GM21367 (cell line): ENCODE measurements at regions not wholly inside any gene's neighbourhood (a gene's known extent, or its start where the extent isn't known, plus 50 kb on each side); places are given as distances from the start of the nearest gene placed in this dataset.
A peak's percentile ranks its signal among the peaks of the same experiment; 100 is the strongest.
"Not testable (repeated sequence)": the region's sequence is repeated elsewhere in the genome, so short reads cannot be mapped to it uniquely, and the experiment has no call there.

Experiments used
- ATAC-seq: cut with Tn5 transposase; IDR thresholded peaks from one replicate; pipeline ENCODE4 v1.9.1; 2021; ENCODE audit not compliant: unreplicated experiment

GRCh38 chr11:81602508-81602907 is 1131.2 kb downstream of the FAM181B start:
- no peak for ATAC-seq

DNA sequence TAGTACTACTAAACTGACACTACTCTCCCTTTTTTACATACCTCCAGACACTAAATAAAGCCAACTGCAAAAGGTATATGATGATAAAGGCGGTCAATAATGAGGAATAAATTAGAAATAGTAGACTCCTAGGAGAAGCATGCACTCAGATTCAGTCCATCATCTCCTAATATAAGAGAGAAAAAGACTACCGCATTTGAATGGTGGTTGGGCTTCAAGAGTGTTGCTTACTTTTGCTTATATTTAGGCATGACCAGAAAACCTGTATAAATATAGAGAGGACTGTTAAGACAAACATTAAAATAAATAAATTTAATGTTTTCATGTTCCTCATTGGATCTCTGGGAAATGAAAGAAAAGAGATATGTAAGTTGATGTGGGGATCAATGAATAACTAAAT is 1137.0 kb downstream of the FAM181B start:
- no peak for ATAC-seq

DNA sequence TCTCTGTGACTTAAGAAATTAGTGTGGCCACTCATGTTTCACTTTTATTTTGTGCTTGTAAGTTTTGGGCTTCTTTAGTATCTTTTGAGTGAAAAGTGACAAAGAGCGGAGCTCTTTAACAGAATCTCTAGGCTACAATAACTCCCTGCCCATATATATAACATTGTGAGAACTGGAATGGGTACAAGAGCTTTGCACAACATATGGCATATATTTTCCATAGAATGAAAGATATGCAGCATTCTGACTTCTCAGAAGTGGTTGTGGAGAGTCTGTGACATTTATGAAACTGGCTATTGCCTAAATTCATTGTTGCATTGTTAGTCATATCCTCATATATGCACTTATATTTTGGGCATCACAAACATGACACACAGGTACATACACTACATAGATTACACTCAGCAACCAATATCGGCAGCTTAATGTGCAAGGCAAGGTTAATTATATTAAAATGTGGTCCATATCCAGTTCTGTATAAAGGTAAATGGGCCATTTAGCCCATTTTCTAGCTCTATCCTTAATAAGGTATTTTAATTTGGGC is 1148.2 kb downstream of the FAM181B start:
- no peak for ATAC-seq

DNA sequence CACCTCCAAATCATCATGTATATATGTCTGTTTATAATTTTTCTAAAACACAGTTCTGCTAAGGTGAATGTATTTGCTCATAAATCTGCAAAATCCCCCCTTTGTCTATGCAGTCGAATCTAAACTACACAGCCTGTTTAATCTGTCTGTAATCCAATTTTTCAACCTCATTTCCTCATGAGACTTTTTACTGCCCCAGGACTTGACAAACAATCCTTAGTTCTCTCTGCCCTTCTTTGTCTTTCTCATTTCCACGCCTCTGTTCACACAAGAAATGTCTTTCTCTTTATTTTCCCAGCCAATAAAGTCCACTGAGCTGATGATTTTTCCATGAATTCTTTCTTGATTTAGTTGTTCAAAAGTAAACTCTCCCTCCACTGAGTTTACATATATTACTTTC is 1154.3 kb downstream of the FAM181B start:
- no peak for ATAC-seq

DNA sequence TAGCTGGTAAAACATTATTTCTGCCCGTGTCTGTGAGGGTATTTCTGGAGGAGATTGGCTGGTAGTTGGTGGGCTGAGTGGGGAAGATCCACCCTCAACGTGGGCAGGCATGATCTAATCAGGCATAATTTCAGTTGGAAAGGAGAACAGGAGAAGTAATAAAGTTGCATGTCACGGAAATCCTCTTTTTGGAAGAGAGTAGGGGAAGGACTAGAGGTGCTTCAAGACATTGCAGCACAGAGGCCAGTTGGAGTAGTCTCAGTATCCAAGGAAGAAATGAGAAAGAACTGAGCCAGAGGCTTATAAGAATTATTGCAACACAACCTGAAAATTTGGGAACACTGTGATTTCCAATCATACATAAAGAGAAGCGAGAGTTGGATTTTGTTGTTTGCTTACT is 1155.1 kb downstream of the FAM181B start:
- no peak for ATAC-seq

- no peak for ATAC-seq
These were observed 1159.4 kb downstream of the FAM181B start for GRCh38 chr11:81574301-81574700.

DNA sequence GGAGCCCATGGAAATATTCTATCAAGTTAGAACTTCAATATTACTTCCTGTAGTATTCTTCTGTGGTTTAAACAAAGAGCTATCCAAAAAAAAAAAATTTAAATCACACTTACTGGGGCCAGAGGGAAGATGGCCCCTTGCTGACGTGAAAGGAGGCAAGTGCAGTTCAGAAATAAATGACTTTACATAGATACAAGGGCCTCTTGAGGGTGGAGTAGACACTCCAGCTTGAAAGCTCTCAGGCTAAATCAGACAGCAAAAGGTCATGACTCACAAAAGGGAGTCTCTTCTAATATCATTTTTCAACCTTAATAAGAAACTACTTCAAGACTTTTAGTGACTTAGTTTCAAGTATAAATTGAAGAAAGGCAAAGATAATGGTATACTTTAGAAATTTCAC is 1160.3 kb downstream of the FAM181B start:
- ATAC-seq, result no peak

DNA sequence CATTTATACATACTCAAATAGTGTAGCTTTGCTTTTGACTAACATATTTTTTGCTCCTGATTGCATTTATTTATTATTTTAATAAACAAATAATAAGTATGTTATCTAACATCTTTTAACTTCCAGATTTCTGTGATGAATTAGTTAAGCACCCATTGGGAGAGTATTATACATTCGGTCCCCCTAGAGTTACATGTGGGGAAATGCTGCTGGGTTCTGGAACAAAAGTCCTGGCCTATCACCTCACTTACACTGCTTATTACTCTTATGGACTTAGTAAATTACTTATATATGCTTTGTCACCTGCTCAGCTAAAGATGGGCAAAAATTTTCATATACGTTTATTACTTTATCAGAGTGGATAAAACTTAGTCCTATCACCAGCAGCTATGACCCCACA is 1163.0 kb downstream of the FAM181B start:
- no peak for ATAC-seq

DNA sequence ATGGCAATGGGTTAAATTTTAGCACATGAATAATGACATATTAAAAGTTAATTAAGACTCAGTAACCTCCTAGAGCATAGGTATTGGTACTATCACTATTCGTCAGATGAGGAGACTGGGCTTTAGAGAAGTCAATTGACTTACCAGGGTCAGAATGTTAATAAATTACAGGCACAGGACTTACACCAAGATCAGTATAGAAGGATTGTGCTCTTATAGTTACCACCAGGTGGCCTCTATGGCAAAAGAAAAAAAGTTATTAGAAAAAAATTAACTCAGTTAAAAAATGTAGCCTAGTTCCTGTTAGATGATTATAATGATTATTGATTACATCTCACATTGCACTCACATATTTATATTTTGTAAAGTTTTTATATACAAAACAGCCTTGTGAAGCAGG is 1163.7 kb downstream of the FAM181B start:
- no peak for ATAC-seq

DNA sequence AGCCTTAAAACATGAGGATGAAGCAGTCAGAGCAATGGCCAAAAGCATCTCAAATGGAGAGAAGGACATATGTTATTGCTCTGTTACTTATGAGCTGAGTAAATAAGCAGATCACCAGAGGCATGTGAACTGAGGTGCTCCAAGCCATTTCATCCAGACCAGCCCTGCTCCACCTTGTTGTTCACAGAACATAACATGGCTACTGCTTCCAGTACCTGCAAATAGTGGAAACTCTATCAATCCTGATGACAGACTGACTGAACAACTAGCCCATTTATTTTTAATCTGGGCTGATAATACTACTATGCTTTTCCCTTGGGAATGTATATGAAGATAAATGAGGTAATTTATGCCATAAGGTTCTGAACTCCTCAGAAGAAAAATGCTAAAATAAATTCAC is 1164.7 kb downstream of the FAM181B start:
- no peak for ATAC-seq

DNA sequence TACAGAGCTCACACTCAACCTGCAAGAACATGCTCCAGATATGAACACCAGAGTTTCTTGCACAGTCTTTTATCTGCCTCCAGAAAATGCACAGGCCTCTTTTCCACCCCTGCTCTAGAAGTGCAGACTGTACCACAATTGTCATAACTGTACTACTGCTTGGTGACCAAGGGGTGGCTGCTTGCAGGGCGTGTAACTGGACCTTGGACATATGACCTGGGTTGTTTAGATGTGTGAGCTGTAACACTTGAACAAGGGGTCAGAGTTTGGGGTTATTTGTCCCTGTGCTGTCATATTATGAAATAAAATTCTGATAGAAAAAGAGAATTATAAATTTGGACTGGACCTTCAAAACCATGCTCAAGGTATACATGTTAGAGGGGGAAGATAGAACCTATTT is 1185.5 kb downstream of the FAM181B start:
- ATAC-seq, result no peak

DNA sequence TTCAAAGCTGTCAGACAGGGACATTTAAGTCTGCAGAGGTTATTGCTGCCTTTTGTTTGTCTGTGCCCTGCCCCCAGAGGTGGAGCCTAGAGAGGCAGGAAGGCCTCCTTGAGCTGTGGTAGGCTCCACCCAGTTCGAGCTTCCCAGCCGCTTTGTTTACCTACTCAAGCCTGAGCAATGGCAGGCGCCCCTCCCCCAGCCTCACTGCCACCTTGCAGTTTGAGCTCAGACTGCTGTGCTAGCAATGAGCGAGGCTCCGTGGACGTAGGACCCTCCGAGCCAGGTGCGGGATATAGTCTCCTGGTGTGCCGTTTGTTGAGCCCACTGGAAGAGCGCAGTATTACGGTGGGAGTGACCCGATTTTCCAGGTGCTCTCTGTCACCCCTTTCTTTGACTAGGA is 1193.9 kb downstream of the FAM181B start:
- not testable (repeated sequence) for ATAC-seq

DNA sequence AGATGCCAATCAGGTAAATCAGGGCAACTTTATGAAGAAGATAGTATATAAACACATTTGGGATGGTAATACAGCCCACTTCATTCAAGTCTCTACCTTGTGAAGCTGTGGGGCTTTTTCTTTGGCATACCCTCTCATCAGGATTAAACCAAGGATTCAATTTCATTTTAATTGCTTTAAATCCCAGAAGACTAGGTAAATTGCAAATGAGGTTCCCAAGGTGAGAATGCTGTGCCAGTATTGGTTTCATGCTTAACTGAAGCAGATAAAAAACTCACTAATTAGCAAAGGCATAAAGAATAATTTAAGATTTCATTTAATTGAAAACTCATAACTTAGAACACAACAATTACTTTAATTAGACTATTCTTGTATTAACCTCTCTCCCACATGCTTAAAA is 1218.1 kb downstream of the FAM181B start:
- no peak for ATAC-seq

DNA sequence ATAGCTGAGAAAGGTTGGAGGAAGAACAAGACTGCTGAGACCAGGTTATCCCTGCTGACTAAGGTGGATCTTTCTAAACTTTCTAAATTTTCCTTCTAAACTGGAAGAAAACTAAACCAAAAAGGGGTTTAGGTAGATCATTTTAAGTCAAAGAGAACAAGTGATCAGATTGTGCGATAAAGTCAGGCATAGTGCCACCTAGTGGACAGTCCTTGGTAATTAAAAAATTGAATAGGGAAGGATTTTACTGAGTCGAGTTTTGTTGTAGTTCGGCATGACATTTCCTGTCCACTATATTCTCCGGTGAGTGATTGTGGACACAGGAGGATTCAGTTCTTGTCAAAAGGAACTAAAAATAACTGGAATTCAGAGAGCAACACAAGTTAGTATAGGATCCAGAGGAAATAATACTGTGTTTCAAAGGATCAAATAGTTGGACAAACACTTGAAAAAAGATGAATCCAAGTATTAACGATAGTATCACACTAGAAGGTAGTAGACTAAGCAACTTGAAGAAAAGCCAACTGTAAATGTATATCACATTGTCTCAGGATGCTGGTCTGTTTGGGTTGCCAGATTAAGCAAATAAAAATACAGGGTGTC is 1236.4 kb downstream of the FAM181B start:
- peak; percentile 86 for ATAC-seq

DNA sequence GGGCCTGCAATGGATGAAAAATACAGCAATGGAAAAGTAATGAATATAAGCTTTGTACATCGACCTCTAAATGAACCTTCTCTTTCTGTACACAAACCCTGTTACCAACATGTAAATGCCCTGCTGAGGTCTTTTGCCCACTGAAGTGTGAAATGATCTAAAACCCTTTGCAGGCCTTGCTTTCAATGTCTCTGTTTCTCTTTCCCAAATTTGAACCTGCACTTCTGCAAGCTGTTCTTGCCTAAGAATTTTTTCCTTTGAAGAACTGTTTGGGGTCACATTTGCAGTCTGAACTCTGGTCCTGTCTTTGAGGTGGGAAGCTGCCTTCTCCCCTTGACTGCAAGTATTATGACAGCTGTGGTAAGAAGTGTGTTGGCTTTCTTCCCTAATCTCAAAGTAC is 1237.1 kb downstream of the FAM181B start:
- no peak for ATAC-seq

DNA sequence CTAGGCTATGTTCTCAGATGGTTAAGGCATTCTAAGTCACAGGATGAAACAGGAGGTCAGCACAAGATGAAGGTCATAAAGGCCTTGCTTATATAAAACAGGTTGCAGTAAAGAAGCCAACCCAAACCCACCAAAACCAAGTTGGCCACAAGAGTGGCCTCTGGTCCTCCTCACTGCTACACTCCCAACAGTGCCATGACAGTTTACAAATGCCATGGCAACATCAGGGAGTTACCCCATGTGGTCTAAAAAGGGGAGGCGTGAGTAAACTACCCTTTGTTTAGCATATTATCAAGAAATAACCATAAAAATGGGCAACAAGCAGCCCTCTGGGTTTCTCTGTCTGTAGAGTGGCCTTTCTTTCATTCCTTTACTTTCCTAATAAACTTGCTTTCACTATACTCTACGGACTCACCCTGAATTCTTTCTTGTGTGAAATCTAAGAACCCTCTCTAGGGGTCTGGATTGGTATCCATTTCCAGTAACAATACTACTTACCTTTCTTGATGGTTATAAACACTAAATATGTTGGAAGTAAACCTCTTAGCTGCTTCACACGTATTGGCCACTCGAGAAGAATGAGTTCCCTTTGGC is 1237.9 kb downstream of the FAM181B start:
- no peak for ATAC-seq

DNA sequence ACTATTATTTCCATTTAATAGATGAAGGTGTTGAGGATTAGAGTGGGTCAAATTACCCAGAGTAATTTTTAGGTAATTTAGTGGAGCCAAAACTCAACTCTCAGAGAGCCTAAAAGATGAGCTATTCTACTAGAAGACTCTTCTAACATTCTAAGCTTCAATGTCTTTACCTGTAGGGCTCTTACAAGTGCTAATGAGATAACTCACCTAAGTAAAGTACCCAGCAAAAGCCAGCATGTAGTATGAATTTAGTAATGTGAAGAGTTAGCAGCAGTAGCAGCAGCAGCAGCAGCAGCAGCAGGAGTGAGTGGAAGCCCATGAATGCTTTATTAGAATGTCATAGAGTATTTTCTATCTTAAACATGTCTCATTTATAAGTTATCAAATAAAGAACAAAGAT is 1239.2 kb downstream of the FAM181B start:
- no peak for ATAC-seq

DNA sequence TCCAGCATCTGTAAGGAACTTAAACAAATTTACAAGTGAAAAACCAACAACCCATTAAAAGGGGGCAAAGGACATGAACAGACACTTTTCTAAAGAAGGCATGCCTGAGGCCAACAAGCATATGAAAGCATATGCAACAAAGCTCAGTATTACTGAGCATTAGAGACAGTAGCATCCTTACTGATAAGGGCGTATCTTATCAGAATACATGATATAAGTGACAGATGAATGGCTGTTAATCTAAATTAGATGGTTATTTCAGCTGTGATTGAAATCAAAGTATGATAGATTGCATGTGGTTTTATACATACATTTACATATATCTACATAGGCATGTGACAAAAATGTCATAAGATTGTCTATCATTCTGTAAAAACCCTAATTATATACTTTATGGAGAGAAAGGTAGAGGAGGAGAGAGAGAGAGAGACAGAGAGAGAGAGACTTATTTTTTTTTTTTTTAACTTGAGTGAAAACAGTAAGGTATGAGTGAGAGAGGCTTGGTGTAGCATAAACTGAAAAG is 1240.7 kb downstream of the FAM181B start:
- no peak for ATAC-seq

GRCh38 chr11:81487109-81487508 is 1246.6 kb downstream of the FAM181B start:
- ATAC-seq, result no peak

DNA sequence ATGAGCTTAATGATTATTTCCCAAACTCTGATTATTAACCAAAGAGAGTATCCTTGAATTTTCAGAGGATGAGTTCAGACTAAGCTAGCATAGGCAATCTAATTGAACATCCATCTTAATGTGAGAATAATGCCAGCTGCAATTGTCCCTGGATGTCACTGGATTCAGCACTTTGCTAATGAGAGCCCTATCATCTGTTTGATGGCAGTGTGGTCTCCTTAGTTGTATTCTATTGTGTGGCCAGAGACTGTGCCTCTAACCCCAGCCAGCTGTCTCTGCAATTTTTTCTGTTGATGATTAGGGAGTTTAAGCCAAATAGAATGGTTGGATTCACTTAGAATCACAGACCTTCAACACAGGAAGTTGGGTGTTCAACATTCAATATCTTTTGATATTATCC is 1249.5 kb downstream of the FAM181B start:
- ATAC-seq, result no peak

GRCh38 chr11:81477277-81477676 is 1256.4 kb downstream of the FAM181B start:
- ATAC-seq, result no peak

DNA sequence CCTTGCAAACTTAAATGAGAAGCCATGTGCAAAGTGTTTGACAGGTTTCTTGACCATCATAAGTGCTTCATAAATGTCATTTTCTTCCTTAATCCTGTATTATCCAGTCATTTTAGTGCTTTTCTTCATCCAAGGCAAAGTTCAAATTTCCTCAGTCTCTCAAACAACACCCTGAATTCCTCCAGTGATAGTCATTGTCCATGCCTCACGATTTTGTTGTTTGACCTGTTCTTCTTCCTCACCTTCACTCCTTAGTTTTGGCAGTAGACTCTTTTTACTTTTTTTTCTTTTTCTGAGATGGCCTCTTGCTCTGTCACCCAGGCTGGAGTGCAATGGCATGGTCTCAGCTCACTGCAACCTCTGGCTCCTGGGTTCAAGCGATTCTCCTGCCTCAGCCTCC is 1257.3 kb downstream of the FAM181B start:
- no peak for ATAC-seq

DNA sequence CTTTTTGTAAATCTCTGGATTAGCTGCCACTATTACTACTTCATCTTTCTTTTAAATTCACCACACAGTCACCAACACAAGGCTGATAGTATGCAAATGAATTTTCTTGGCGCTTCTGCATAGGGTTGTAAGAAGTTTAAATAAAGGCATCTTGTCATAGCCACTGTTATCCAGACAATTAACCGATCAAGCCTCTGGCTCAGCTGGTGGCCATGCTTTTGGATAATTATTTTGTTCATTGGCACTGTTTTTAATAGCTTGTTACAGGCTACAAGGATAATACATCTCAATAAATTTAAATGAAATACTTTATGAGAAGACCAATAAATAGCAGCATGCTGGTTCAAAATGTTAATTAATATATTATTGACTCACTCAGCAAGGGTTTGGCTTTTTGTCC is 1261.0 kb downstream of the FAM181B start:
- no peak for ATAC-seq
